Renal pelvis (tissue), 1 donor: ENCODE measurements at regions not wholly inside any gene's neighbourhood (a gene's known extent, or its start where the extent isn't known, plus 50 kb on each side); places are given as distances from the start of the nearest gene placed in this dataset.

Experiments
- DNase-seq: peaks from one replicate; pipeline ENCODE4 v3.0.0-alpha.2; 2013

DNA sequence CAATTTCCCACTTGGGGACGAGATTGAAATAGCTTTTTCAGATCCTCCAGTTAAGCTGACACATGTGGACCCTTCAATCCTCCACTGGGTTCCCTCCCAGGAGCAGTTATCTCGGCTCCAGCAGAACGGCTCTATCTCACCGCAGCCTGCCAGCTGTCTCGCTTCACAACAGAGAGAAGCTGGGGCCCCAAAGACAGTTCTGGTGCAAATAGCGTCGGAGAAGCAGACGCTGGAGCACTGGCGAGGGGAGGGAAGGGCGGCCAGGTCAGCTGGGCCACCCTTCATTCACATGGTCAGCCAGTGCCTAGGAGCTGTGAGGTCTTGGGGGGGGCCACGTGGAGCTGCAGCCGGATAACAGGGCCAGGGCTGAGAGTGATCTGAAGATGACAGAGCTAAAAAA, 141.3 kb upstream of the SDK2 start:
- DNase-seq = no peak

DNA sequence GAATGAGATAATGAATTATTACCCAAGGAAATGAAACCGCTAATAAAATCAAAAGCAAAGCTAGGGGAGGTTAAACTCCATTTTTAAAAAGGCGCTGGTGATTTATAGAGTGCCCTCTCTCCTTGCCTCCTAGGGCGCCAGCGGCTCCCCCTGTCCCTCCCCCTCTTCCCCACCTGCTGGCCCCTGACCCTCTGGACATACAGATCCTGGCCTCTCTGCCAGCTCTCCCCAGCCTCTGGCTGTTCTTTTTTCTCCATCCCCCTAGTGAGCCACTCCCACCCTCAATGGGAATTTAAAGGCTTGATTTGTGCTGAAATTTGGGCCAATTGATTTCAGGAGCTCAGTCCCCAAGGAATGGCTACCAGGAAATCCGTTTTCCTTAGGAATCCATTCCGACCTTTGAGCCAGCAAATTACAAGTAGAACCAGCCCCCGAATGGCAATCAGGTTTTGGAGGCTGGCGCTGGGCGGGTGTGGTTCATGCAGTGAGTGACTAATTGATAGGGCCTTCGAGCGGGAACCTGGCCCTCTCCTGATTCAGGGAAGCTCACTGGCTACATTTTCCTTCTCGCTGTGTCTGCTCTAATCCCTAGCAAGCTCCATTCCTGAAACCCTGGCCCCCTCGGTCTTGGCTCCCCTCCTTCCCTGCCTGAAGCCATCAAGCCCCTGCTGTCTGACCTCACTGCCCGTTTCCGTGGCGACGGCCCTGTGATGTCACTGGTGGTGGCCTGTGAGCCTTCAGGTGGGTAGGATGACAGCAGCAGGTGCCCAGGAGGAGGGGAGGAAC, 141.9 kb upstream of the SDK2 start:
- DNase-seq = no peak

DNA sequence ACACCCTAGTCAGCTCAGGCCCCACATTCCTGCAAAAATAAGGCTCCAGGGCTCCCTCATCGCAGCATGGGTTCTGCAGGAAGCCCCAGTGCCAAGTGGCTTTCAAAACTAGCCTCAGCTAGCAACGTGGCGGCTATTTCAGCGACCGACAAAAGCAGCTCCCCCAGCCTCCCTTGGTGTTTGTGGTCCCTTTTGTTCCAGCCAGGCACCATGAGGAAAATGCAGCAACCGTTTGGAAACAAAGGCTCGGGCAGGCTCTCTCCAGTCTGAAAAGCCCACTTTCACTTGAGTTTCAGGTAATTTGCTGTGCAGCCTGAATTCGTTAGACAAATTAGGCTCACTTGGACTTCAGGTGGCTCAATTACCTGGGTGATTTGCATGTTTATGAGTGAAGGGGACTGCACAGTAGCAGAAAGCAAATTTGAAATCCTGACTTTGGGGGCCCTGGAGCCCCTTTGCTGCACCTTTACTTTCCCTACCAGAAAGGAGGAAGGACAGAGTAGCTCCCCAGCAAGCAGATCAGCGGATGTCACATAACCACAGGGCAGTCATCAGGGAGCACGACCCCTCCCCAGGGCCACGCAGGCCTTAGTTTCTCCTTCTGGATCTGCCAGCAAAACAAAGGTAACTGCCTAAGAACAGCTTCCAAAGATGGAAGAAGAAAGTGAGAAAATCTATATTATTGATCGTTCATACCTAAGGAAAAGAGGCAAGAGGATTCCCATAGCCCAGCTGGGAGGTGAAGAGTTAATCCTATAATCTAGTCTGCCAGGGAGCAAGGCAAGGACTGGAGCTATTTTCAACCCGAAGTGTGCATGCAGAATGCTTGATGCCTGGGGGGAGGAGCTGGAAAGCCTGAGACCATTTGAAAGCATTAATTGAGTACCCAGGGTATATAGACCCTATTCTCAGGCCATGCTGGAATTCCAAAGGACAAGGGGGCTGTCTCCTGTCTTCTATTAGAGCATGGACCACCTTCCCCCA, 143.1 kb upstream of the SDK2 start:
- no peak for DNase-seq

DNA sequence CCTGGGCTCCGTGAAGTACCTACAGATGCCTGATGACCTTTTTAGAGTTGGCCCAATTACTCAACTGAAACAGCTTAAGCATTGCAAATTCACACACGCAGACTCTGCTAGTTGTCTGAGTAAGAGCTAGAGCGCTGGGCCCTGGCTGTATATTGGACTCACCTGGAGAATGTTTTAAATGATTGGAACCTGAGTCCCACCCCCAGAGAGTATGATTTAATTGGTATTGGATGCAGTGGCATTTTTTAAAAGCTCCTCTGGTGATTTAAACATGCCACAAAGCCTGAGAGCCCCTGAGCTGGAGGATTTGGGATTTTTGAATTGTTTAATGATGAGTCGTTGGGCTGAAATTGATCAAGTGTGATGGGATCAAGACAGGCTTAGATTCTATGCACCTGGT, 143.9 kb upstream of the SDK2 start:
- no peak for DNase-seq

DNA sequence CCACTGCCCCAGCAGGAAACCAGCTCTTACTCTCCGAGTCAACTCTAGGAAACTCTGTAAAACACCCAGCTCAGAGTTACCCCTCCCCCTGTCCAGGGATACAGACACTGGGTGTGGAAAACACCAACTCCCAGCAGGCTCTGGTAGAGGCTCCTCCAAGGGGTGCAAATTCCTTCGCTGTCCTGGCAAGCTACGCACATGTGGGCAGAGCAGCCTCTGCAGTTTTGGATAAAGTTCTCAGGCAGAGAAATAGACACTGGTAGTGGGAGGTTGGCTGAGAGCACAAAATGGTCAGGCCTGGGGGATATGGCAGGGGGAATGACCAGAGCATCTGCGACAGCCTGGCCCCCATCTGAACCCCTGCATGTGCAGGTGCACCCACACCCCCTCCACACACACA, 146.9 kb upstream of the SDK2 start:
- DNase-seq = no peak

DNA sequence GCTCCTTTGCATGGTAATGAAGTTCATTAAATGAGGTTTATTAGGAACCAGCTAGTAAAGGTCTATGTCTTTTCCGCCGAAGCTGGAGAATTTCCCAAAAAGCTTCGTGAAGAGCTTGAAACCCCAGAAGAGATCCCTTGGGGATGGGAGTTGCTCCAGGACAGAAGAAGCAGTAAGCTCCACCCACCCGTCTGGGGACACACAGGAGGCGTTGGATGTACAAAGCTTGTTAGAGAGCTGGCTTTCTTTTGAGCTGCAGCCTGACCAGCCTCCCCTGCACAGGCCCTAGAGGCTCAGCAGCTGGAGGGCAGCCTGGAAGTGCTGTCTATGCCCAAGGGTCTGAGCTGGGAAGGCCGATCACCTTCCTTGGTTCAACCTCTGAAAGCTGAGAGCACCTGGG, 147.4 kb upstream of the SDK2 start:
- DNase-seq = no peak

DNA sequence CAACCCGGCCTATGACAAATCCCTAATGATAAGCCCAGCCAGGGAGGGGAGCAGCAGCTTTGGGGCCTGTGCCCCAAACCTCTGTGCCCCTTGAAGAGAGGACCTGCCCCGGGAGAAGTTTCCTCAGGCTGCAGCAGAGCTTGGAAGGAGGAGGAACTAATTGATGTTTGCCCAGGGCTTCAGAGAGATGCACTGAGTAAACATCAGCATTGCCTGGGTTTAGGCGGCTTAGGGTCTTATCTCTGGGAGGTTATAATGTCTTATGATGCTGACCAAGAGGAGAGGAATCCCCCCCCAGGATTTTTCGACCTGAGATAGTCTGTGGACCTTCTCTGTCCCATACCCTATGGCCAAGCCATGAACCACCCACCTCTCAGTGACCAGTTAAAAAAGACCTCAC, 148.7 kb upstream of the SDK2 start:
- no peak for DNase-seq

DNA sequence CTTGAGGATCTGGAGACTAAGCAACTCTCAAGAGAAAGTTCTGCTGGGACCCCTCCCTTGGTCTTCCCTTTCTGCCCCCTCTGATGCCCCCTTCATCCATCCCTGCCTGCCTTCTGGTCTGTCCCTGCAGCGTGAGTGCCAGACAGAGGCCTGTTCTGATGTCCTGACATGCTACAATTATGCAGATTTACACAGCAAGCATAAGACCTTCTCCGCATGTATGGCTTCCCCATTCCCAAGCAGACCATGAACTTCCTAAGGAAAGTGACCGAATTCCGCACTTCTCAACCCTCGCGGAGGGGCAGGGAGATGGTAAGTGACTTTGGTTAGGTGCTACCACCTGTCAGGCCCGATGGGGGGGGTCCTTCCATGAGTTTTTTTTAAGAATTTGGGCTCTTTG, 150.1 kb upstream of the SDK2 start:
- DNase-seq = no peak

DNA sequence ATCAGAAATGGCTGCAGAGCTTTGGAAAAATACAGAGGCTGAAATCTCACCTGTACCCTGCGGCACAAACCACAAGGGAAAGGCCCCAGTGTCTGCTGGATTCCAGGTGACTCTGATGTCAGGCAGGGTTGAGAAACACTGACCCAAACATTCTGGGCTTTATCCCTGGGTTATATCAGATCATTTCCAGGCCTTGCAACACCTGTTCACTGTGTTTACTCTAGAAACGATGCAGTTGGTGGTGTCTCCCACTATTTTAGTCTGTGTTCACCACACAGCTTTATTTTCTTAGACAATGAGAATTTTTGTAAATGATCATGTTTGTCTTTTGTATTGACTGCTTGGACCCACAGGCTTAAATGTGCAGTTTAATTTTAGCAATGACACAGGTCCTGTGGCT, 151.5 kb upstream of the SDK2 start:
- no peak for DNase-seq

DNA sequence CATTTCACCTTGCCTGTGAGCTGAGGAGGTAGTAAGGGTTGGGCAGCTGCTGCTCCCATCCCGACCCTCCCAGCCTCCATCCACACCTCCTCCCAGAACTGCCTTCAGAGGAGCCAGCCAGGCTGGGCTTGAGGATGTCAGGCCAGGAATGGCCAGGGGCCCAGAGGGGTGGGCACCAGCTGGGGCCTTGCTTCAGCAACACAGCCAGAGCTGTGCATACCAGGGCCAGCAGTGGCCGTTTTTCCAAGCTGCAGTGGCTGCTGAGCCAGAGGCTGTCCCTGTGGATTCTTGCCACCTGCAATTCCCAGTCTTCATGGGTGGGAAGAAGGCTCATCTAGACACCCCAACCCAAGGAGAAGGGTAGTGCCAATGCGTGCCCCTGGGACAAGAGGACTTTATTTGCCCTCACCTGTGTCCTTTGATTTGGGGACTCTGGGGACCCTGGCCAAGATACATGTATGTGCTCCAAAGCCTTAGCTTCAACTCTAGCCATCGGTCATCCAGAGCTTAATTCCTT, 153.4 kb upstream of the SDK2 start:
- no peak for DNase-seq

DNA sequence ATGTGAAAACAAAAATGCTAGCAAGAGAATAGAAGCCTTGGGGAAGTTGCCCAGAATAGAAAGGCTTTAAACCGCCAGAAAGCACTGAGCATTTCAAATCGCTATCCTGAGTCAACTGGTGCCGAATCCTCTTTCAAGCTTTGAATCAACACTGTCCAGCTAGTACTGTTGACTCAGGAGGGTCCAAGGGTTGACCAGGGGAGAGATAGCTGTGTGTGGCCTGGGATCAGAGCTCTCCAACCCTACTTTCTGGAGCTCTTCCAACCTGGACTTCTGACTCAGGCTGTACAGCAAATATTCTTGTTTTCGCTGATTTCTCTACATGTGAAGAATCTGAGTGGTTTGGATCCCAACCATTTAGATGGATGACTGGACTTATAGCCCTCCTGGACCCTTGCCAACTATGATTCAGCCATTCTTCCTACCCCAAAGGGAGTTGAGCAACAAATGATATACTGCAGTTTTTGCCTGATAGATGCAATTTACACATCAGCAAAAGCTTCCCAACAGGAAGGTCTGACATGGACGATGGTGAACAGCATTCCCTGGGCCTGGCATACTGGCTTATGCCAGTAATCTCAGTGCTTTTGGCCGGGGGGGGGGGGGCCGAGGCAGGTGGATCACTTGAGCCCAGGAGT, 154.0 kb upstream of the SDK2 start:
- DNase-seq = no peak

DNA sequence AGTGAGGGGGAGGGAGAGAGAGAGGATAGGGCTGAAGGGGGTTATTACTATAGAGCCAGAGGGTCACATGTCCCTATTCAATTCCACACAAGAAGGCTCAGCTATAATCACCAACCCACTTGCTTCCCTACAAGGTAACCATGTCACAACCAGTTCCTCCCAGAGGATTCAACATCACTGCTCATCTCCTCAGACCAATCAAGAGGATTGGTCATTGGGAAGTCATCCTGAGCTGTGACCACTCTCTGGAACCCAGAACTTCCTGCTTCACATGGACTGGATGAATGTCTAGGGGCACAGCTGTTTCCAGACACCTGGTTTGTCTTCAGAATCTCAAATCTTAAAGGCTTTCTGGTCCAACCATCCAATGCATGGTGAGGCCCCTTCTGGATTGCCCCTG, 154.9 kb upstream of the SDK2 start:
- DNase-seq = no peak

DNA sequence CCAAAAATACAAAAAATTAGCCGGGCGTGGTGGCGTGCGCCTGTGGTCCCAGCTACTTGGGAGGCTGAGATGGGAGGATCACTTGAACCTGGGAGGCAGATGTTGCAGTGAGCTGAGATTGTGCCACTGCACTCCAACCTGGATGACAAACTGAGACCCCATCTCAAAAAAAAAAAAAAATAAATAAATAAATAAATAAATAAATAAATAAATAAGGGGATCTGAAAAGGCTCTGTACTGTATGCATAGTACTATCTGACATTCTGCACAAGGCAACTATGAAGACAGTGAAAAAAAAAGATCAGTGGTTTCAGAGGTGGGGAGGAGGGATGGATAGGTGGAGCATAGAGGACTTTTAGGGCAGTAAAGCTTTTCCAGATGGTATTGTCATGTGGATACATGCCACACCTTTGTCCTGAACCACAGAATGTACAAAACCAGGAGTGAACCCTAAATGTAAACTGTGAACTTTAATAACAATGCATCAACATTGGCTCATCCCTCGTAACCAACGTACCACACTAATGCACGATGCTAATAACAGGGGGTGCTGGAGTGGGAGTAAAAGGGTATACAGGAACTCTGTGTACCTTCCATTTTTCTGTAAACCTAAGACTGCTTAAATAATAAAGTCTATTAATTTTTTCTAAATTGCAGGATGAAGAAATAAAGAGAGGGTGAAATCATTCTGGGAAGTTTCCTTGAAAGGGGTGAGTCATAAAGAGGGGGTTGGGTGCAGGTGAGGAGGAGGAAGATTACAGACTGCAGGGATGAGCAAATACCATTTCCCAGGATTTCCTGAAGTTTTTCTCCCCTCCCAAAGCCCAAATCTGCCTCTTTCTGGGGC, 155.8 kb upstream of the SDK2 start:
- no peak for DNase-seq

DNA sequence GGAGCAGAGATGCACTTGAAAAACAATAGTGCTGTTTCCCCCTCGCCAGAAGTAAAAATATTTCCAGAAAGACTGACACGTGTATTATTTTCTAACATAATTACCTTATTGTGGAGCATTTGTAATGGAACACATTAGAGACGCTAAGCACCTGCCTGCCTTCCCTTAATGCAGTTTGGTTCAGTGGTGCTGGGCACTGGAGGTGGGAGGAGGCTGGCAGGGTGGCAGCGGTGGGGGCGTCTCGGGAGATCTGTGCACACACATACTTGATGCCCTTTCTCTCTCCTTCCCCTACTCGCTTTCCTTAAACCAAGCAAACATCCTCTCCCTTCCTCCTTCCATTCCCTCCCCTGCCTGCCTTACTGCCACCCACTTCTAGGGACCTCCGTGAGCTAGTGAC, 156.6 kb upstream of the SDK2 start:
- no peak for DNase-seq

DNA sequence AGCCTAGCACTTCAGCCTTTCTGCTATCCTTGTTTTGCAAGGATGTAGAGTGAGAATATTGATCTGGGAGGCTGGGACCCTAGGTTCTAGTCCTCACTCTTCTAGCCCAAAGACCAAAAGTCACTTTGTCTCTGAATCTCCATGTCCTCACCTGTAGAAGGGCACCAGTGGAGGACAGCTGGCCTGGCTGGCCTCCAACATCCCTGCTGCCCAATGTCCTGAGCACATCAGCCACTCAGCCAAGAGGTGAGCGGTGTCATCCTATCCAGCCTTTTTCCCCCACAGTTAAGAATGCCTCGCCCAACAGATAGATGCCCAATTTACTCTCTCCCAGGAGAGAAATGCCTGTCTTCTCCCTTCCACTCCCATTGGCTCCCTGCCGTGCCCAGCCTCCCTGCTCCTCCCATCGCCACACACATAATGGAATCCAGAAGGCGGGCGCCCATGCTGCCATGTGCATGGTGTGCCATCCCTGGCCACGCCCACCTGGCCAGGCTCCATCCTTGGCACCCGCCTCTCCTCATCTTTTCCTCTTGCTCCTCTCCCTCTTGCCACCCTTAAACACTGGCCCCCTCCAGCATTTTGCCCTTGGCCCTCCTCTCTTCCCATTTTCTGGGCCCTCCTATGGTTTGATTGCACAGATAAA, 157.3 kb upstream of the SDK2 start:
- no peak for DNase-seq

DNA sequence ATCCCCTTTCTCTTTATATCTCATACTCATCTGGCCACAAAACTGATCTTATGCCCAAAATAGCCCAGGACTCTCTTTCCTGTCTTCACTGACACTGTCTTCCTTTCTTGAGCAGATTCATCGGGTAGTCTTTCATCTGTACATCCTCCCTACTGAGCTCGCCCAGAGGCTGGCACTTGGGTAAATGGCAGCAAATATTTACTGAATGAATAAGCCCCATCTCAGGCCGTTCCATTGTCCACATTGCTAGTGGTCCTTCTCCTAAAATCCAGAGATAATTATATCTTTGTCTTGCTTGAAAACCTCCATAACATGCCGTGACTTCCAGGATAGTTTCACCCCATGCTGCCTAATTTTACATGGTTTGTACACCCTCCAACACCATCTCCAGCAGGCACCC, 158.1 kb upstream of the SDK2 start:
- DNase-seq = no peak

DNA sequence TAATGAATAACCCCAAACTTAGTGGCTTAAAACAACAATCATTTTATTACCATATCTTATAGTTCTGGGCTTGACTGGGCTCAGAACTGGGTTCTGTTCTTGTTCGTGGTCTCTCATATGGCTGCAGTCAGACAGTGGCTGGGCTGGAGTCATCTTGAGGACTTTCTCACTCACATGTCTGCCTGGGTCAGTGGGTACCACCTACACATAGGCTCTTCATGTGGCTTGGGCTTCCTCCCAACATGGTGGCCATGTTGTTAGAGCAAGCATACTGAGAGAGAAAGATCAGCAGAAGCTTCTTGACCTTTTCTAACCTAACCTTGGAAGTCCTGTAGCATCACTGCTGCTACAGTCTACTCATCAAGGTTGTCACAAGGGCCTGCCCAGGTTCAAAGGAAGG, 158.6 kb upstream of the SDK2 start:
- no peak for DNase-seq

DNA sequence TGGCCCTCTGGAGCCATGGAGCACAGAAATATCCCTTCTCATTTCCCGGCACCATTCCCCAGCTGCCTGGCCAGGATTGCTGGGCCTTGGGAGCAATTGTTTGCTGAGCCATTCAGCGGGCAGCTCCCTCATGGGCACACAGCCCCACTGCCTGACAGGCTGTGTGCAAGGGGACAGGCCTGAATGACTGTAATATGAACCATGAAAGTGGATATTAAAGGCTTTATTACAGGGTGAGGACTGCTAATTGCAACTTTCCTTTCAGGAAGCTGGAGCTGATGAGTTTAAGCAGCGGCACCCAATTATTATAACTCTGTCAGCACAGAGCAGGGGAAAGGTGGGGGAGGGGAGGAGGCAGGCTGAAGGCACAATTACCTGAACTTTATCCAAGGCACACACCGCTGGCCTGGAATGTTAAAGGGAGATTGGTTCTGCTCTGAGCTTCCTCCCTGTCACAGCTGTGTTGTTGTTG, 159.8 kb upstream of the SDK2 start:
- DNase-seq = no peak

DNA sequence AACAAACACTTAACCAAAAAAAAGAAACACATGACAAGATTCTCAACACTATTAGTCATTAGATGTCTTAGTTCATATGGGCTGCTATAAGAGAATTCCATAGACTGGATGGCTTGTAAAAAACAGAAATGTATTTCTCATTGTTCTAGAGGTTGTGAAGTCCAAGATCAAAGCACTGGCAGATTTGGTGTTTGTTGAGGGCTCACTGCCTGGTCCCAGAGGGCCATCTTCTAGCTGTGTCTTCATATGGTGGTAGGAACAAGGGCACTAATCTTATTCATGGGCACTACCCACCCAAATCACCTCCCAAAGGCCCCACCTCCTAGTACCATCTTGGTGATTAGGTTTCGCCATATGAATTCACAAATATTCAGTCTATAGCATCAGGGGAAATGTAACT, 162.5 kb upstream of the SDK2 start:
- no peak for DNase-seq

DNA sequence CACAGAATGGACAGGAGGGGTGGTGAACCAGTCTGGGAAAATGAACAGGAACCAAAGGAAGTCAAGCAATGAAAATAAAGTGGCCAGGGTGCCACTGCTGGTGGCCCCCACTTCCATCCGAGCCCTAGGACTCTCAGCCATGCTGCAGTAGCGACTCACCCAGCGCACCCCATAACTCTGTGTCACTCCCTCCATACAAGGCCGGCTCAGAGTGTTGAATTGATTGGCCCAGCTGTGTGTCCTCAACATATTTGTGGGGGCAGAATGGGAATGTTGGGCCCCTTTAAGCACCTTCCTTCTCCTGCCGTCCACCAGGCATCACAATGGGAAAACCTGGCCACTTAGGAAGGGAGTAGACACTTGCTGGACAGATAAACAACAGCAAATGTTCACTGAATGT, 169.0 kb upstream of the SDK2 start:
- DNase-seq = no peak

DNA sequence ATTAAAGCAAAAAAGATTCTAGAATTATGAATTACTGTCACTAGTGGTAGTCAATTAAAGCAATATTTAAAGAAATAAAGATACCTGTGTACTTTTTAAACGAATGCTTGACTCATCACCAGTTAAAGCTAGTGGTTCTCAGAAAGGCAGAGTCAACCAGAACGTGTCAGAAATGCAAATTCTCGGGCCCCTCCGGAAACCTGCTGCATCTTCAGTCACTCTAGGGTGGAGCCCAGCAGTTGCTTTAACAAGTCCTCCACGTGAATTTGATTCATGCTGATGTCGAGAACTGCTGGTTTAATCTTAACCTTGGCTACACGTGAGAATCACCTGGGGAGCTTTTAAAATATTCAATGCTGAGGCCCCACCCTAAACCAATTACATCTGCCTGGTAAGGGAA, 169.8 kb upstream of the SDK2 start:
- no peak for DNase-seq
